GM20000 (cell line): ENCODE measurements at regions not wholly inside any gene's neighbourhood (a gene's known extent, or its start where the extent isn't known, plus 50 kb on each side); places are given as distances from the start of the nearest gene placed in this dataset.

Experiments used
- DNase-seq: peaks from one replicate; pipeline ENCODE4 v3.0.0; 2012; ENCODE audit warnings: low spot score
- TF ChIP-seq, protein P1 (sequence below): IDR thresholded peaks from 2 replicates; pipeline ENCODE4 v1.5.1; 2012; ENCODE audit warnings: mild to moderate bottlenecking, control low read depth; ENCODE audit errors: extremely low read depth, missing control alignments

- TF ChIP-seq, protein P1, sequence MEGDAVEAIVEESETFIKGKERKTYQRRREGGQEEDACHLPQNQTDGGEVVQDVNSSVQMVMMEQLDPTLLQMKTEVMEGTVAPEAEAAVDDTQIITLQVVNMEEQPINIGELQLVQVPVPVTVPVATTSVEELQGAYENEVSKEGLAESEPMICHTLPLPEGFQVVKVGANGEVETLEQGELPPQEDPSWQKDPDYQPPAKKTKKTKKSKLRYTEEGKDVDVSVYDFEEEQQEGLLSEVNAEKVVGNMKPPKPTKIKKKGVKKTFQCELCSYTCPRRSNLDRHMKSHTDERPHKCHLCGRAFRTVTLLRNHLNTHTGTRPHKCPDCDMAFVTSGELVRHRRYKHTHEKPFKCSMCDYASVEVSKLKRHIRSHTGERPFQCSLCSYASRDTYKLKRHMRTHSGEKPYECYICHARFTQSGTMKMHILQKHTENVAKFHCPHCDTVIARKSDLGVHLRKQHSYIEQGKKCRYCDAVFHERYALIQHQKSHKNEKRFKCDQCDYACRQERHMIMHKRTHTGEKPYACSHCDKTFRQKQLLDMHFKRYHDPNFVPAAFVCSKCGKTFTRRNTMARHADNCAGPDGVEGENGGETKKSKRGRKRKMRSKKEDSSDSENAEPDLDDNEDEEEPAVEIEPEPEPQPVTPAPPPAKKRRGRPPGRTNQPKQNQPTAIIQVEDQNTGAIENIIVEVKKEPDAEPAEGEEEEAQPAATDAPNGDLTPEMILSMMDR, result peak; percentile 7
- no peak for DNase-seq
Measured at GRCh38 chr18:5600378-5601071, 56.7 kb upstream of the EPB41L3 start.

DNA sequence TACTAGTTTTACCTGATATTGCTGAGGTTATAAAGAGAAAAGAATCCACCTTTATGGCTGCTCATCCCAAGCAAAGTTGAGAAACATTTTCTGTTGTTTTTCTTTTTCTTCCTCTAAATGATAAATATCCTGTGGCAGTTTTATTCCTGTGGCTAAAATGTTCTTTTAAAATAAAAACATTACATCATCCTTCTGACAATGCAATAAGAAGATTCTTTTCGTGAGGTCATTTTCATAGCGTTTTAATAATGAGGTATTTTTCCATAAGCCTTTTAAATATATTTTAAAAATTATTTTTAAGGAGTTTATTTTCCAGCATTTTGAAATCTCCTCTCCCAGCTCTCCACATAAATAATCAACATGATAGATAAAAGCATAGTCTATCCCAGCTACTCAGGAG, 52.8 kb upstream of the EPB41L3 start:
- TF ChIP-seq, protein P1, result no peak
- no peak for DNase-seq
